ENCODE measurements at regions not wholly inside any gene's neighbourhood (a gene's known extent, or its start where the extent isn't known, plus 50 kb on each side); places are given as distances from the start of the nearest gene placed in this dataset.

DNA sequence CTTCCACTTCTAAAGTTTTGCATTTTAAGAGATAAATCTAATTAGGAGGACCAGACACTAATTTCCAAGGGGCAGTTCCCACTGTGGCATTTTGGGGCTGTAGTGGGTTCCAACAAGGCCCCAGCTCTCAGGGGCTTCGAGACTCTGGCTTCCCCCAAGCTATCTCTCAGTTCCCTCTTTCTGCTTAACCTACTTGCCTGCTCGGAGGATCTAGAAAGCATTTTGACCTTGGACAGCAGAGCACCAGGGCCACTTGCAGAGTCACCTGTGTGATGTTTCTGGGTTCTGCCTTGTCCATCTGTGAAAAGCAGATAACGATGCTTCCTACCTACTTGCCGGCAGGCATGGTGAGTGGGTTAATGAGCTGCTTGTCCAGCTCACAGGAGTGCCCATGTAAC is 175.4 kb downstream of the MED10 start:
- TF ChIP-seq, protein P1, sequence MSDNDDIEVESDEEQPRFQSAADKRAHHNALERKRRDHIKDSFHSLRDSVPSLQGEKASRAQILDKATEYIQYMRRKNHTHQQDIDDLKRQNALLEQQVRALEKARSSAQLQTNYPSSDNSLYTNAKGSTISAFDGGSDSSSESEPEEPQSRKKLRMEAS (IDR thresholded peaks at IDR 0.05; ENCODE audit: insufficient read depth, insufficient read length) = no peak
- TF ChIP-seq POLR2AphosphoS5 (IDR thresholded peaks at IDR 0.05; ENCODE audit: insufficient read depth, low read depth, low read length) (no peak), MYC (IDR thresholded peaks at IDR 0.05; ENCODE audit: low read depth, low read length) (no peak), GATA2 (IDR thresholded peaks at IDR 0.05; ENCODE audit: insufficient read depth, insufficient read length, low read depth, low read length) (no peak)
- Histone ChIP-seq H3K4me3 (replicated peaks in 1 of 3; ENCODE audit: insufficient read depth in 1 of 3, low read depth in 1 of 3, low read length in 3 of 3) (no peak overlapping the region), H3K36me3 (ENCODE audit: control insufficient read depth in 2 of 2, extremely low read depth in 1 of 2, insufficient read depth in 2 of 2, low read length in 2 of 2) (no peaks in the 10 kb centered on the region), H3K9ac (replicated peaks; ENCODE audit: extremely low read depth, insufficient read depth, low read length) (no peak overlapping the region), H3K79me2 (ENCODE audit: control insufficient read depth, insufficient read depth, low read length) (no peaks in the 10 kb centered on the region), H3K4me2 (ENCODE audit: insufficient read depth, low read length) (no peak overlapping the region), H3K27ac (ENCODE audit: insufficient read depth, low read depth, low read length) (no peak overlapping the region), H3K9me1 (replicated peaks; ENCODE audit: control insufficient read depth, extremely low read depth, insufficient read depth, low read length) (no peaks in the 10 kb centered on the region), H3K27me3 (ENCODE audit: control insufficient read depth in 2 of 2, insufficient read depth in 2 of 2, low read length in 2 of 2) (no peaks in the 10 kb centered on the region), H3K9me3 (replicated peaks; ENCODE audit: control insufficient read depth, insufficient read depth, low read length) (no peaks in the 10 kb centered on the region), H4K20me1 (replicated peaks; ENCODE audit: control insufficient read depth, extremely low read depth, insufficient read depth, low read length) (no peaks in the 10 kb centered on the region), H2AFZ (ENCODE audit: low read depth, low read length) (no peak overlapping the region), H3K4me1 (ENCODE audit: control insufficient read depth, extremely low read depth, insufficient read depth, low read length) (no peaks in the 10 kb centered on the region)
- FAIRE-seq (no peak), DNase-seq (ENCODE audit: low read depth, low spot score) (no peak)
- POLR2A ChIA-PET = no interaction called here
- dilution Hi-C loops (cut with MboI; ENCODE audit: extremely low pct_ligation_motif_present, low sequenced_read_pairs) = no loop called here
- intact Hi-C loops (cut with micrococcal nuclease) = no loop called here
- CTCF ChIA-PET = no interaction called here
- no TSS peak for BruUV-seq (replicated peaks)

DNA sequence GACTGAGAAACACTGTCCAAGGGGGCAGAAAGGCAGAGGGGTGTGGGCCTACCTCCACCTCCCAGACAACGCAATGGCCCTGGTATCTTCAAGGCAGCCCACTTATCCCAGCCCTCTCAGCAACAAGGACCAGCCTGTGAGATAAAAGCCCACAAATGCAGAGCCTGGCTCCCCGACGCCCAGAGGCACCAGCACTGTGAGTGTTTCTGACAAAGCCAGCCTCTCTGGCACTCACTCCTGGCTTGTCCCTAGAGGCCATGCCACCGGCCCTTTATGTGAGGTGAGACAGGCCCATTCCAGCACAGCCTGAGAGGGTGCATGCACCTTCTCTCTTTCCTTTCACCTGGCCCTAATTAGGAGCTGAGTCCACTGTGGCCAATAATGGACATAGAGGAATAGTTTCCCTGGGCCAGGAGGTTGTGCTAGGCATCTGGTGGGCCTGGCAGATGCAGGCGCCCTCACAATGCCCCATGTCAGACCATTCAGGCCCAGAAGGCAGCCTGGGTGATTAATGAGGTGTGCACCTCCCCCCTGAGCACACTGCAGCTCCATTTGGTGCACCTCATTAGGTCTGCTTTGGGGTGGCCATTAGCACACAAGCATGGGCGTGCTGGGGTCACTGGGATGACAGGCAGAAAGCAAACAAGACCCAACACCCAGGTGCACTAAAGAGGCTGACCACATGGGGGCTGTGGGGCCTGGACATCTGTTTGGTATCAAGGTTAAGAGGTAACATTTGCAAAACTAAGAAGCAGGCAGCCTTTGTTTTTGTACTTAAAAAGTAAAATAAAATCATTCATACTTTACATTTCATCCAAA is 176.0 kb downstream of the MED10 start:
- Histone ChIP-seq H3K4me3 (replicated peaks in 1 of 3; ENCODE audit: insufficient read depth in 1 of 3, low read depth in 1 of 3, low read length in 3 of 3) (no peak overlapping the region), H4K20me1 (replicated peaks; ENCODE audit: control insufficient read depth, extremely low read depth, insufficient read depth, low read length) (no peaks in the 10 kb centered on the region), H3K79me2 (ENCODE audit: control insufficient read depth, insufficient read depth, low read length) (no peaks in the 10 kb centered on the region), H3K4me2 (ENCODE audit: insufficient read depth, low read length) (no peak overlapping the region), H3K9ac (replicated peaks; ENCODE audit: extremely low read depth, insufficient read depth, low read length) (no peak overlapping the region), H2AFZ (ENCODE audit: low read depth, low read length) (no peak overlapping the region), H3K9me3 (replicated peaks; ENCODE audit: control insufficient read depth, insufficient read depth, low read length) (no peaks in the 10 kb centered on the region), H3K36me3 (ENCODE audit: control insufficient read depth in 2 of 2, extremely low read depth in 1 of 2, insufficient read depth in 2 of 2, low read length in 2 of 2) (no peaks in the 10 kb centered on the region), H3K27ac (ENCODE audit: insufficient read depth, low read depth, low read length) (no peak overlapping the region), H3K4me1 (ENCODE audit: control insufficient read depth, extremely low read depth, insufficient read depth, low read length) (no peaks in the 10 kb centered on the region), H3K27me3 (ENCODE audit: control insufficient read depth in 2 of 2, insufficient read depth in 2 of 2, low read length in 2 of 2) (no peaks in the 10 kb centered on the region), H3K9me1 (replicated peaks; ENCODE audit: control insufficient read depth, extremely low read depth, insufficient read depth, low read length) (no peaks in the 10 kb centered on the region)
- TF ChIP-seq MYC (IDR thresholded peaks at IDR 0.05; ENCODE audit: low read depth, low read length) (no peak), JUN (IDR thresholded peaks at IDR 0.05; ENCODE audit: borderline replicate concordance, insufficient read depth, insufficient read length, low read depth) (no peak), POLR2AphosphoS5 (IDR thresholded peaks at IDR 0.05; ENCODE audit: insufficient read depth, low read depth, low read length) (no peak), EZH2 (IDR thresholded peaks at IDR 0.05; ENCODE audit: borderline replicate concordance, low read depth, low read length, severe bottlenecking) (no peak), POLR2A (IDR thresholded peaks at IDR 0.05; ENCODE audit: low read depth, low read length) (no peak), FOS (IDR thresholded peaks at IDR 0.05; ENCODE audit: borderline replicate concordance, insufficient read depth, low read length) (no peak), GATA2 (IDR thresholded peaks at IDR 0.05; ENCODE audit: insufficient read depth, insufficient read length, low read depth, low read length) (no peak)
- TF ChIP-seq, protein P1 (IDR thresholded peaks at IDR 0.05; ENCODE audit: insufficient read depth, insufficient read length) = no peak
- TF ChIP-seq, protein P2, sequence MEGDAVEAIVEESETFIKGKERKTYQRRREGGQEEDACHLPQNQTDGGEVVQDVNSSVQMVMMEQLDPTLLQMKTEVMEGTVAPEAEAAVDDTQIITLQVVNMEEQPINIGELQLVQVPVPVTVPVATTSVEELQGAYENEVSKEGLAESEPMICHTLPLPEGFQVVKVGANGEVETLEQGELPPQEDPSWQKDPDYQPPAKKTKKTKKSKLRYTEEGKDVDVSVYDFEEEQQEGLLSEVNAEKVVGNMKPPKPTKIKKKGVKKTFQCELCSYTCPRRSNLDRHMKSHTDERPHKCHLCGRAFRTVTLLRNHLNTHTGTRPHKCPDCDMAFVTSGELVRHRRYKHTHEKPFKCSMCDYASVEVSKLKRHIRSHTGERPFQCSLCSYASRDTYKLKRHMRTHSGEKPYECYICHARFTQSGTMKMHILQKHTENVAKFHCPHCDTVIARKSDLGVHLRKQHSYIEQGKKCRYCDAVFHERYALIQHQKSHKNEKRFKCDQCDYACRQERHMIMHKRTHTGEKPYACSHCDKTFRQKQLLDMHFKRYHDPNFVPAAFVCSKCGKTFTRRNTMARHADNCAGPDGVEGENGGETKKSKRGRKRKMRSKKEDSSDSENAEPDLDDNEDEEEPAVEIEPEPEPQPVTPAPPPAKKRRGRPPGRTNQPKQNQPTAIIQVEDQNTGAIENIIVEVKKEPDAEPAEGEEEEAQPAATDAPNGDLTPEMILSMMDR (IDR thresholded peaks at IDR 0.05; ENCODE audit: extremely low read depth in 1 of 2, insufficient read depth in 1 of 2, low read depth in 1 of 2, low read length in 2 of 2) = no peak
- POLR2A ChIA-PET = no interaction called here
- dilution Hi-C loops (cut with MboI; ENCODE audit: extremely low pct_ligation_motif_present, low sequenced_read_pairs) = no loop called here
- CTCF ChIA-PET = no interaction called here
- BruUV-seq (replicated peaks) = no TSS peak
- DNase-seq (ENCODE audit: low read depth, low spot score) (no peak), FAIRE-seq (no peak)
- intact Hi-C loops (cut with micrococcal nuclease) = no loop called here
